Fibroblast of villous mesenchyme (primary cell): ENCODE measurements at regions not wholly inside any gene's neighbourhood (a gene's known extent, or its start where the extent isn't known, plus 50 kb on each side); places are given as distances from the start of the nearest gene placed in this dataset.

Source experiments
- DNase-seq: peaks from one replicate; pipeline ENCODE4 v3.0.0-alpha.2; 2010; ENCODE audit warnings: low read depth
- H3K4me3 ChIP-seq: 2 replicates; pipeline ENCODE4 v1.5.1; 2011; ENCODE audit warnings: low read depth, mild to moderate bottlenecking, low read length
- CTCF ChIP-seq: IDR thresholded peaks from 2 replicates; pipeline ENCODE4 v1.5.1; 2012; ENCODE audit warnings: low read depth, mild to moderate bottlenecking, low read length; ENCODE audit not compliant: insufficient read depth

GRCh38 chr3:151620071-151620470, 113.7 kb upstream of the AADACL2 start:
- TF ChIP-seq CTCF, result no peak
- no peak for DNase-seq
- no peak overlapping the region for H3K4me3 ChIP-seq

GRCh38 chr3:151615464-151615863, 118.3 kb upstream of the AADACL2 start:
- no peak for TF ChIP-seq CTCF
- peak; percentile 7 for DNase-seq

GRCh38 chr3:151612115-151612514, 121.6 kb upstream of the AADACL2 start:
- DNase-seq, result no peak
- no peak for TF ChIP-seq CTCF

More at GRCh38 chr3:151615464-151615863, 118.3 kb upstream of the AADACL2 start:
- no peak overlapping the region for H3K4me3 ChIP-seq

GRCh38 chr3:151611419-151611818, 122.3 kb upstream of the AADACL2 start:
- no peak for TF ChIP-seq CTCF
- no peak overlapping the region for H3K4me3 ChIP-seq
- no peak for DNase-seq

More at GRCh38 chr3:151612115-151612514, 121.6 kb upstream of the AADACL2 start:
- no peak overlapping the region for H3K4me3 ChIP-seq

- no peak overlapping the region for H3K4me3 ChIP-seq
- TF ChIP-seq CTCF, result no peak
- DNase-seq, result no peak
Measured at GRCh38 chr3:151609491-151609890, 124.2 kb upstream of the AADACL2 start.

- no peak for DNase-seq
- TF ChIP-seq CTCF, result no peak
- H3K4me3 ChIP-seq, result no peak overlapping the region
Measured at GRCh38 chr3:151604891-151605290, 128.8 kb upstream of the AADACL2 start.

GRCh38 chr3:151600783-151601182, 132.9 kb upstream of the AADACL2 start:
- TF ChIP-seq CTCF, result no peak
- DNase-seq, result no peak
- no peak overlapping the region for H3K4me3 ChIP-seq
